MCF 10A (cell line): ENCODE measurements at regions not wholly inside any gene's neighbourhood (a gene's known extent, or its start where the extent isn't known, plus 50 kb on each side); places are given as distances from the start of the nearest gene placed in this dataset.

Experiments
- BruUV-seq: library from RNA; stranded (reverse); fragments of 400-500 nt; replicated peaks from 2 replicates; lab custom pipeline; 2021; lab: Mats Ljungman, UMichigan
- CTCF ChIA-PET: fragments of 300-600 bp; sonication (Branson Sonifier 250); formaldehyde crosslinking; extraction: SDS; loops from one replicate; lab custom pipeline; 2021; ENCODE audit warnings: antibody characterized with exemption, inconsistent platforms; lab: Yijun Ruan, JAX
- POLR2A ChIA-PET: fragments of 300-600, 350-650 bp; sonication (Branson Sonifier 250); formaldehyde crosslinking; extraction: SDS; loops from one replicate; lab custom pipeline; 2020; ENCODE audit warnings: antibody characterized with exemption, inconsistent platforms; lab: Yijun Ruan, JAX
- DNase-seq: peaks from one replicate; pipeline ENCODE4 v3.0.0-alpha.2; 2018; ENCODE audit not compliant: unreplicated experiment
- H3K27ac Mint-ChIP-seq: one replicate; pipeline ENCODE4 v1.8.0; 2022; ENCODE audit warnings: mild to moderate bottlenecking, low read depth, mixed read lengths; ENCODE audit not compliant: unreplicated experiment
- H3K27me3 Mint-ChIP-seq: one replicate; pipeline ENCODE4 v1.8.0; 2022; ENCODE audit warnings: mixed read lengths; ENCODE audit not compliant: insufficient read depth, unreplicated experiment
- H3K36me3 Mint-ChIP-seq: one replicate; pipeline ENCODE4 v1.8.0; 2022; ENCODE audit warnings: mild to moderate bottlenecking, moderate library complexity, mixed read lengths; ENCODE audit not compliant: insufficient read depth, unreplicated experiment
- H3K4me1 Mint-ChIP-seq: one replicate; pipeline ENCODE4 v1.8.0; 2022; ENCODE audit warnings: mixed read lengths; ENCODE audit not compliant: insufficient read depth, unreplicated experiment
- H3K4me3 Mint-ChIP-seq: one replicate; pipeline ENCODE4 v1.8.0; 2022; ENCODE audit warnings: mild to moderate bottlenecking, moderate library complexity, mixed read lengths; ENCODE audit not compliant: unreplicated experiment
- H3K9me3 Mint-ChIP-seq: one replicate; pipeline ENCODE4 v1.8.0; 2022; ENCODE audit warnings: mixed read lengths; ENCODE audit not compliant: unreplicated experiment
- CTCF ChIP-seq: fragments of 200-600 bp; IDR thresholded peaks from one replicate; pipeline ENCODE4 v1.8.0; 2022; ENCODE audit warnings: antibody characterized with exemption, mild to moderate bottlenecking; ENCODE audit not compliant: unreplicated experiment
- intact Hi-C: fragments of 100-400 bp; cut with micrococcal nuclease; formaldehyde crosslinking; loops from 2 replicates; pipeline ENCODE4 v1.14.1; 2022

- peaks cover 11% of the 10 kb centered on the region for H3K36me3 Mint-ChIP-seq
- POLR2A ChIA-PET = no interaction called here
These were observed 153.0 kb downstream of the ICOS start for GRCh38 chr2:204089574-204089973.

GRCh38 chr2:204090021-204090420 lies 153.5 kb downstream of the ICOS start:
- intact Hi-C loops = no loop called here
- H3K9me3 Mint-ChIP-seq = peaks cover 21% of the 10 kb centered on the region
- no peak for TF ChIP-seq CTCF
- H3K27me3 Mint-ChIP-seq = peaks cover 44% of the 10 kb centered on the region
- DNase-seq = no peak
- no peak overlapping the region for H3K4me3 Mint-ChIP-seq
- peaks cover 11% of the 10 kb centered on the region for H3K36me3 Mint-ChIP-seq
- ChIA-PET POLR2A (no interaction called here), CTCF (no interaction called here)
- no TSS peak for BruUV-seq
- H3K27ac Mint-ChIP-seq = no peak overlapping the region
- H3K4me1 Mint-ChIP-seq = no peaks in the 10 kb centered on the region

More at GRCh38 chr2:204089574-204089973, 153.0 kb downstream of the ICOS start:
- Mint-ChIP-seq H3K4me3 (no peak overlapping the region), H3K4me1 (no peaks in the 10 kb centered on the region), H3K27ac (no peak overlapping the region), H3K9me3 (peaks cover 16% of the 10 kb centered on the region), H3K27me3 (peaks cover 39% of the 10 kb centered on the region)
- BruUV-seq = no TSS peak
- TF ChIP-seq CTCF = no peak
- CTCF ChIA-PET = no interaction called here
- no peak for DNase-seq
- intact Hi-C loops = no loop called here

GRCh38 chr2:204104811-204105210 lies 168.2 kb downstream of the ICOS start:
- ChIA-PET POLR2A (no interaction called here), CTCF (no interaction called here)
- Mint-ChIP-seq H3K4me1 (no peaks in the 10 kb centered on the region), H3K9me3 (no peaks in the 10 kb centered on the region), H3K27me3 (peaks cover 36% of the 10 kb centered on the region), H3K36me3 (no peaks in the 10 kb centered on the region), H3K4me3 (no peak overlapping the region), H3K27ac (no peak overlapping the region)
- intact Hi-C loops = no loop called here
- no peak for DNase-seq
- no peak for TF ChIP-seq CTCF
- no TSS peak for BruUV-seq

GRCh38 chr2:204108330-204108751 lies 171.8 kb downstream of the ICOS start:
- TF ChIP-seq CTCF = peak; percentile 34
- no peak overlapping the region for H3K4me3 Mint-ChIP-seq
- intact Hi-C loops = no loop called here
- no peak overlapping the region for H3K27ac Mint-ChIP-seq
- peak; percentile 38 for DNase-seq
- ChIA-PET CTCF (no interaction called here), POLR2A (no interaction called here)
- no peaks in the 10 kb centered on the region for H3K36me3 Mint-ChIP-seq
- no peaks in the 10 kb centered on the region for H3K9me3 Mint-ChIP-seq
- no peaks in the 10 kb centered on the region for H3K4me1 Mint-ChIP-seq
- peaks cover 51% of the 10 kb centered on the region for H3K27me3 Mint-ChIP-seq
- no TSS peak for BruUV-seq
